ENCODE measurements at regions not wholly inside any gene's neighbourhood (a gene's known extent, or its start where the extent isn't known, plus 50 kb on each side); places are given as distances from the start of the nearest gene placed in this dataset.
"Not testable (repeated sequence)": the region's sequence is repeated elsewhere in the genome, so short reads cannot be mapped to it uniquely, and the experiment has no call there.

DNA sequence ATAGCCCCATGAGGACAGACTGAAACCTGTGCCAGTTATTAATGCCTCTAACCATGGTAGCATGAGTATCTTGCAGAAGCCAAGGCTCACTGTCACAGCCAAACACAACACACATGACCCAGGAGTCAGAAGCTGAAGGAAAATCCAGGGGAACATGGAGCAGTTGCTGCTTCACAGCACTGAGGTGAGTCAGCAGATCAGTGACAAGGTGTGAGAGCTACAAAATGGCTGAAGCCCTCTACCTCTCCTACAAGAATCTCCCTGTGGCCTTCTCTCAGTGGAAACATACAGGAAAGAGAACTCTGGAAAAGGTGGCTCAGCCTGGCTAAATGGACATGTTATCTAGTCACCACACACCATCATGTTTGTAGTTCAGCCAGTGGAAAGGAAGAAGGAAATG is 93.5 kb downstream of the NAB1 start:
- DNase-seq = no peak

DNA sequence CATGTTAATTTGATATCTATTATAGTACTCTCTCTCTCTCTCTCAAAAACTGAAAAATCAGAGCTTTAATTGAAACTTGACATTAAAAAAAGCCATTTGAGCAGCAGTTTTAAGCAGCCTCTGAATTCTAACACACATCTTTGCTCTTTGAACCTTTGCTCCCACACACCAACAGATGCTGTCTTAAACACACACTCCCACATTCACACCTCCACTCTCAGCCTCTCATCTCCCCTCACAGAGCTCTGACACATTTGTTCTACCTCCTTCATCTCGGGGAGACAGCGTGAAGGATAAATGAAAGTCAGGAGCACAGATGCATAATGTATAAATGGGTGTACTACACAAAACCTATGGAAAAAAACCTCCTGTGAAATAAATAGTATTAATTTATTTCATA is 95.2 kb downstream of the NAB1 start:
- DNase-seq = no peak

DNA sequence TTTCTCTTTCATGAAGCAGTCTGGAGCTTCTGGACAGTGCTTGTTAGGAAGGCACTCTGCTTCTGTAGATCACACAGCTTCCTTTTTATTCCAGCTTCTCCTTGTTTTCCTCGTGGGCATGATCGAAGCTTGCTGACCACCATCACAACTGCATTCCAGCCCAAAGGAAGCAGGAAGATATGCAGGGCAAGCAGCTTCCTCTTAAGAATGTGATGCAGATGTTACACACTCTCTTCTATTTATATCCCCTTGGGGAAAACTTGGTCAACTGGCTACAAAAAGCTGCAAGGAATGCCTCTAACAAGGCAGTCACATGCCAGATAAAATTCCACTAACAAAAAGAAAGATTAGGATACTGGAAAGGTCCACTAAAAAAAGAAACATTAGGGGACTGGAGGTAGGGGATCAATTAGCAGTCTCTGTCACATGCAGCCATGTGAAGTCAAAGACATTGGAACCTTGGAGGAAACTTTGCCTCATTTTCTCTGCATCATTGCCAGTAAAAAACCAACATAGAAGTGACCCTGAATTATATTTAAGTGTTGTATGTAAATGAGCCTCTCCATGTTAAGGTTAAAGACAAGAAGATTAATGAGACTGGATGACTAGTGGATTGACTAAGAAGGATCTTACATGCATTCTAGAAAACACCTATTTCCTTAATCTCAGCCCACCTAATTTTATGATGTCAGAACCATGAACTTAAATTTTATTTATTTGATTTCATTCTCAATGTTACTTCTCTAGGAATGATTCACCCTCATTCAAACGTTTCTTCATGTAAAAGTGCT is 98.3 kb downstream of the NAB1 start:
- no peak for DNase-seq

GRCh38 chr2:190748966-190749365 is 100.1 kb downstream of the NAB1 start:
- DNase-seq = no peak

DNA sequence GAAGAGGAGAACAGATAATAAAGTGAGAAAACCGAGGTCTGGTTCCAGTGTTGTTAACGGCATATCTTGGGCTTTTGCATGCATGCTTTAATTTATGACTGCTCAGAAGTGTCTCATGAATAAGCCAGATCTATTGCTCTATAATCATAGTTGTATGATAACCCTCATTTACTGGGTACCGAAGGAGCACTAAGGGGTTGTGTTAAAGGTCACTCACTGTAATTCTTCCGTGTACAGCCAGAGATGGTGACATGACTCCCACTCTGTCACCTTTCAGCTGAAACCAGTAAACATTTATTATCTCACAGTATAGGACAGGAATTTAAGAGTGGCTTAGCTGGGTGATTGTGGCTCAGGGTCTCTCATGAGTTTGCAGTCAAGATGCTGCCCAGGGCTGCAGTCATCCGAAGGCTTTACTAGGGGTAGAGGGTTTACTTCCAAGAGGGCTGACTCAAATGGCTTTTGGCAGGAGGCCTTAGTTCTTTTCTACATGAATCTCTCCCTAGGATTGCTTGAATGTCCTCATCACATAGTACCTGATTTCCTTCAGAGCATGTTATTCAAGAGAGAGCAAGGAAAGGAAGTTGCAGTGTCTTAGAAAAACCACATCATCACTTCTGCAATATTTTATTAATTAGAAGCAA is 107.0 kb downstream of the NAB1 start:
- DNase-seq = no peak

- DNase-seq = no peak
Measured at GRCh38 chr2:190759749-190760213, 110.9 kb downstream of the NAB1 start.

GRCh38 chr2:190760353-190761150 is 111.7 kb downstream of the NAB1 start:
- DNase-seq = not testable (repeated sequence)

DNA sequence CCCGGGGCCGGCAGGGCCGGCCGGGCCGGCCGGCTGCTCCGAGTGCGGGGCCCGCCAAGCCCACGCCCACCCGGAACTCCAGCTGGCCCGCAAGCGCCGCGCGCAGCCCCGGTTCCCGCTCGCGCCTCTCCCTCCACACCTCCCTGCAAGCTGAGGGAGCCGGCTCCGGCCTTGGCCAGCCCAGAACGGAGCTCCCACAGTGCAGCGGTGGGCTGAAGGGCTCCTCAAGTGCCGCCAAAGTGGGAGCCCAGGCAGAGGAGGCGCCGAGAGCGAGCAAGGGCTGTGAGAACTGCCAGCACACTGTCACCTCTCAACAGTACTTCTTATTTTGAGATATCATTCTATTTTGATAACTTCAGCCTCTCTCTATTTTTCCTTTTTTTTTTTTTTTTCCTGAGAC is 112.3 kb downstream of the NAB1 start:
- DNase-seq = not testable (repeated sequence)

DNA sequence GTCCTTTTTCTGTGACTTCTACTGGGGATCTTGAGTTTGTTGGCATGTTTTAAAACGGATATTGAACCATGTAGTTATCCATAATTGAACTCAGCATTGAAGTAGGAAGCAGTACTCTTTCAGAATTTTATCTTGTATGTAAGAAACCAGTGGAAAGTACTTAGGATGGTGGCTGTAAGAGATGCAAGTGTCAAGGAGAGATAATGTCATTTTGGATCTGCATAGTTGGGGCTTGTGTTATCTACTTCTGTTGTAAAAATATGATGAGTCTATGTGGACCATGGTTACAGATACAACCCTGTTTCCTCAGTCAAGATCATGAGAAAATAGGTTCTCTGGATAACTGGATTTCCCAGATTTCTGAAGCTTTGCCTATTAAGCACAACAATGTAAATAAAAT is 113.7 kb downstream of the NAB1 start:
- no peak for DNase-seq

DNA sequence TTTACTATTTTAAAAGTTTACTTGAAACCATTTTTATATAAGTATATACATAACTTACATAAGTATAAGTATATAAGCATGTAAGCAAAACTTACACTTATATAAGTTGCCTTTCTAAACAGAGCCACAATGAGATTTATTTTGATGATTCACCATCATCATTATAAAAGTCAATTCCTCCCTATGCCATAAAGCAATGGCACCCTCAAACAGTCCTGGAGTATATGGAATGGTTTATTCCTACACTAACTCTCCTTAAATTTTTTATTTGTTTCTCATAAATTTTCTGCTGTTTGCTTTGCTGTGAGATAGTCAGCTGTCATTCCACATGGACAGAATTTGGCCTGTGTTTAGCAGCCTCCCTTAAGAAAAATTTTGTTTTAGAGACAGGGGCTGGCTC is 114.2 kb downstream of the NAB1 start:
- no peak for DNase-seq

DNA sequence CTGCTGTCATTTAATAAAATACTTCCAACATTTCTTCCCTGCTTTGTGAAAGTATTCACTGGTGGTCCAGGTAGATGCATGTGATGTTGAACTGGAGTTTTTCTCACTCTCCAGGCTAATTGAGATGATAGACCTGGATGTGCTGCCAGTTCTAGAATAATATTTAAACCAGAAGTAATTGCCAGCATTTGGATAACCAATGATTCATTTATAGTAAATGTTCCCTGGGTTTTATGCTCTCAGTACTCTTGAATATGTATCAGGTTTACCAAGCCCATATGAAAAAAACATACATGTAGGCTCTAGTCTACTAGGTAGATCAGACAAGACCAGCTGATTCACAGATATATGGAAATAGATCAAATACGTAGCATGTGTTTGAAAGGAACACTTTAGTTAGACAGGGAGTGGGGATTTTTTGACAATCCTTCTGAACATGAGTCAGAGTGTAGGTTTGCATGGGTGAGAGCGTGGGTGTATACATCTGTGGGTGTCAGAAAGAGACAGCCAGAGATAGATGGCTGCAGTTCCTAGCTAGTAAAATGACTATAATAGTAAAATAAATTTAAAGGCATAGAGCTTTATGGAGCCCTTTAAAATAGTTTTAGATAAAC is 115.1 kb downstream of the NAB1 start:
- no peak for DNase-seq

- no peak for DNase-seq
Measured at GRCh38 chr2:190765386-190766173, 115.0 kb upstream of the GLS start.

DNA sequence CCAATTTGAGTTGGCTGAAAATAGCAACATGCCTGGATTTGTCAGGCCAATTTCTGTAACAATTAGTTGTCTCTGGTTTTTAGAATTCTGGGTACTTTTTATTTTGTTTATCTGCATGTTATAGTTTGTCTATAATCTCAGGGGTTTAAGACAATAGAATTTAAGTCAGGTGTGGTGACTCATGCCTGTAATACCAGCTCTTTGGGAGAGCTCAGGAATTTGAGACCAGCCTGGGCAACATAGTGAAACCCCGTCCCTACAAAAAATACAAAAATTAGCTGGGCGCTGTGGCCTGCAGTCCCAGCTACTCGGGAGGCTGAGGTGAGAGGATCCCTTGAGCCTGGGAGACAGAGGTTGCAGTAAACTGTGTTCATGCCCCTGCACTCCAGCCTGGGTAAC is 114.4 kb upstream of the GLS start:
- DNase-seq = no peak

DNA sequence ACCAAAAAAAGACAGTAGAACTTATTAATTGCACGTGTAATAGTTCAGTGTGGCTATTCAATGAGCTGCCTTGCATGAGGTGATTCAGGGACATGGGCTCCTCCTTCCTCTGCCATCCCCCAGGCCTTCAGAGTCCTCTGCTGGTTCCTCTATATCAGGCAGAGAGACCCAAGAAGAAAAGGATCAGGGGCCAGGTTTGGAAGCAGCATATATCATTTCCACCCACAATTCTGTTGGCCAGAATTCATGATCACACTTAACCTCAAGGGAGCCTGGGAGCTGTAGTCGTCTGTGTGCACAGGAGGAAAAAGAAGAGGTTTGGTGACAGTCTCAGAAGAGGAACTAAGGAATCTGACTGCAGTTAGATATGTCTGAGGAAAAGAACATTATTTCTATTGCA is 114.0 kb upstream of the GLS start:
- DNase-seq = no peak

GRCh38 chr2:190767821-190768220 is 112.8 kb upstream of the GLS start:
- DNase-seq = no peak

DNA sequence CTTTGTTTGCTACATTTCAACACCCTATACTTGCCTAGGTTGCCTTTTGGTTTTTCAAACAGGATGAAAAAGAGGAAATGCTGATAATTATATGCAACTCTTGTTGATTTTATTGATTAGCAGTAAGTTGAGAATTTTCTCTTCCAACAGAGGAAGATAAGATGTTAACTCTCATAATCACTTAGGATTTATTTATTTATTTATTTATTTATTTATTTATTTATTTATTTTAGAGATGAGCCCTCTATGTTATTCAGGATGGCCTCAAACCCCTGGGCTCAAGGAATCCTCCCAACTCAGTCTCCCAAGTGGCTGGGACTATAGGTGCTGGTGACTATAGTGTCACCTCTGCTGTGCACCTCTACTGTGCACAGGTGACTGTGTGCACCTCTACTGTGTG is 111.4 kb upstream of the GLS start:
- DNase-seq = no peak

DNA sequence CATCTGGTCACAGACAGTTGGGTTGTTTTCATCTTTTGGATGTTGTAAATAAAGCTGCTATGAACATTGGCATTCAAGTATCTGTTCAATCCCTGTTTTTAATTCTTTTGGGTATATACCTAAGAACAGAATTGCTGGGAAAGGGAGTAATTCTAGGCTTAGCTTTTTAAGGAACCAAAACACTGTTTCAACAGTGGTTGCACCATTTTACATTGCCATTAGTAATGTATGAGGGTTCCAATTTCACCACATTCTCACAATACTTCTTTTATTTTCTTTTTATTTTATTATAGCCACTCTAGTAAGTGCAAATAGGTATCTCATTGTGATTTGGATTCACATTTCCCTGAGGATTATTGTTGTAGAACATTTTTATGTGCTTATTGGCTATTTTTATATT is 108.9 kb upstream of the GLS start:
- DNase-seq = no peak

DNA sequence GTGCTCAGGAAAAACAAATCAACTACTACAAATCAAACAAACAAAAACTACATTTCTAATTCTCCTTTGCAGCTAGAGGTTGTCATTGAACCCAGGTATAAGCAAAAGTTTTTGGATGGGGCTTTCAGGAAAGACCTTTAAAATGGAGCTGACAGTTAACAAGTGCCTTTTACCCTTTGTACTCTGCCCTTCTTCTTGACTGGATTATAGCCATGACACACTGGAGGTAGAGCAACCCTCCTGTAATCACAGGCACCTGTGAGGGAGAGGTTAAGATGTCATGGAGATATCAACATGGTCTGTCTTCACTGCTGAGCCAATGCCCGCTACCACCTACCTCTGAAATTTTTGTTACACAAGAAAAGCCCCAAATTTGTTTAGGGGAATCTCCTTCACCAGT is 100.0 kb upstream of the GLS start:
- DNase-seq = no peak

DNA sequence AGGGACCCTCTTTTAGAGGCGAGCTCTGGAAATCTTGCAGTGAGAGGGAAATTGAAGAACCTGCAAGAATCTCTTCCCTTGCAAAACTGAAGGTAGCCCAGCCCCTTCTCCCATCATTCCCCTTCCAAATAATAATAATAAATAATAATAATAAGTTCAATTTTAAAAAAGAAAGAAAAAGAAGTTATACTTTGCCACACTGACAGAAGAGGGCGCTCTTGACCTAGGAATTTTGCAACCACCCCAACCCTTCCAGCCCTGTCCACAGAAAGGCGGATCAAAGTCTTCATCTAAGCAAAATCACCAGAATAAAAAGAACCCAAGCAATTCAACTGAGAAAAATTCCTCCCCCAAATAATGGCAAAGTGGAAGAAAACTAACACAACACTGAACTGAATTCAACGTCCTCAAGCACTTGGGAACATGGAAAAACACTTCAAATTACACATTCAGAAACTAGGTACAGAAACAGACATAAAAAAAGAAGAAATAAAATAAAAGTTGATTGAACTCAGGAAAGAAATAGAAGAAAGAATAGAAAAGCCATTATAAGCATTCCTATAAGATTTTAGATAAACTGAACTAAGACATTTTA is 98.9 kb upstream of the GLS start:
- DNase-seq = peak; percentile 15

GRCh38 chr2:190782264-190782663 is 98.4 kb upstream of the GLS start:
- no peak for DNase-seq

GRCh38 chr2:190783513-190784263 is 96.9 kb upstream of the GLS start:
- no peak for DNase-seq
